ENCODE measurements at regions not wholly inside any gene's neighbourhood (a gene's known extent, or its start where the extent isn't known, plus 50 kb on each side); places are given as distances from the start of the nearest gene placed in this dataset.

DNA sequence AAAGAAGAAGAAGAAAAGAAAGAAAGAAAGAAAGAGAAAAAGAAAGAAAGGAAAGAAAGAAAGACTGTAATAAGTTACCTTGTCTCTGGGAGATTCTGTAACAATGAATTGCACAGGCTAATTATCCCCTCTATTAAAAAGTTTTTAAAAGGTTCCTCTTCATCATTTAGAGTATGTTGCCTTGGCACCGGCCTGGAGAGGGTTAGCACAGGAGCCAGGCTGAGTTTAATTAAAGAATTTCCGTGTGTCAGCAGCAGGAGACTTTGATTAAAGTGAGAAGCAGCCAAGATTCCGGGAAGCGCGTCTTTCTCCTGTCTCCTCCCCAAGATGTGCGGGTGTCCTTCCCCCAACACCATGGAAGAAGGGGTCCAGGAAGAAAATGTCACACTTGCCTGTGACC is 92.8 kb upstream of the ETV6 start (continued):
- TF ChIP-seq, protein P1, sequence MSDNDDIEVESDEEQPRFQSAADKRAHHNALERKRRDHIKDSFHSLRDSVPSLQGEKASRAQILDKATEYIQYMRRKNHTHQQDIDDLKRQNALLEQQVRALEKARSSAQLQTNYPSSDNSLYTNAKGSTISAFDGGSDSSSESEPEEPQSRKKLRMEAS (CRISPR knock-in tag; IDR thresholded peaks at IDR 0.05), result no peak
- TF ChIP-seq CREM (CRISPR knock-in tag; IDR thresholded peaks at IDR 0.05) (no peak), SOX15 (CRISPR knock-in tag; IDR thresholded peaks at IDR 0.05) (no peak), ZNF232 (CRISPR knock-in tag; IDR thresholded peaks at IDR 0.05) (no peak)
- TF ChIP-seq, protein P2, sequence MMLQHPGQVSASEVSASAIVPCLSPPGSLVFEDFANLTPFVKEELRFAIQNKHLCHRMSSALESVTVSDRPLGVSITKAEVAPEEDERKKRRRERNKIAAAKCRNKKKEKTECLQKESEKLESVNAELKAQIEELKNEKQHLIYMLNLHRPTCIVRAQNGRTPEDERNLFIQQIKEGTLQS (CRISPR knock-in tag; conservative IDR thresholded peaks at IDR 0.05), result no peak
- TF ChIP-seq, protein P3, sequence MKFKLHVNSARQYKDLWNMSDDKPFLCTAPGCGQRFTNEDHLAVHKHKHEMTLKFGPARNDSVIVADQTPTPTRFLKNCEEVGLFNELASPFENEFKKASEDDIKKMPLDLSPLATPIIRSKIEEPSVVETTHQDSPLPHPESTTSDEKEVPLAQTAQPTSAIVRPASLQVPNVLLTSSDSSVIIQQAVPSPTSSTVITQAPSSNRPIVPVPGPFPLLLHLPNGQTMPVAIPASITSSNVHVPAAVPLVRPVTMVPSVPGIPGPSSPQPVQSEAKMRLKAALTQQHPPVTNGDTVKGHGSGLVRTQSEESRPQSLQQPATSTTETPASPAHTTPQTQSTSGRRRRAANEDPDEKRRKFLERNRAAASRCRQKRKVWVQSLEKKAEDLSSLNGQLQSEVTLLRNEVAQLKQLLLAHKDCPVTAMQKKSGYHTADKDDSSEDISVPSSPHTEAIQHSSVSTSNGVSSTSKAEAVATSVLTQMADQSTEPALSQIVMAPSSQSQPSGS (CRISPR knock-in tag; IDR thresholded peaks at IDR 0.05; ENCODE audit: borderline replicate concordance, low read depth), result no peak

DNA sequence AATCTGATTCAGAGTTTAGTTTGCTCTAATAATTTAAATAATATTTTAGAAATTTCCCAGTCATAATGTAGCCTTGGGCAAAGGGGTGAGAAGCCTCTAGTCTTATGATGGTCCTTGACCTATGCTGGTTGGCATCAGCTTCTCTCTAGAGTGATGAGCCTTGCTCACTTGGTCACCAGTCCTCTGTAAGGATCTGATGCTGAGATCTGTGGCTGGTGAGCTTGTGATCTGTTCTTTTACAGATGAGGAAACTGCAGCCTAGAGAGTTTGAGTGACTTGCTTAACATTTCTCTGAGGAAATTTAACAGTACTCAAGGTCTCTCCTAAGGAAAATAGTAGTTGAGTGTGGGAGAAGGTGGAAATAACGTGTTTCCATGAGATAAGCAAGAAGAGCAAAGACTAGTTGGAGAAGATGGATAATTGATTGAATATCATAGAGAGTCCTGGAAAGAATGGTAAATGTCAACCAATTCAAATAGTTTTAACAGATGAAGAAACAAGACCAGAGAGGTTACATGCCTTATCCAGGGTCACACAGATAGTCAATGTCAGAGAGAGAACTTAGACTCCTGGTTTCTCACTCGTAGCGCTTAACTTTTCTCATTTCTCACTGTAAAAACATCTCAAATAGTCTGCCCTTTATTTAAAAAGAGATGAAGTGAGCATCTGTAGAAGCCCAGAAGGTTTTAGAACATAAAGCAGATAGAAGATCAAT is 89.7 kb upstream of the ETV6 start:
- Mint-ChIP-seq H3K27me3 (ENCODE audit: low read depth) (no peaks in the 10 kb centered on the region), H3K36me3 (no peaks in the 10 kb centered on the region), H3K9me3 (no peaks in the 10 kb centered on the region), H3K4me3 (no peak overlapping the region), H3K4me1 (no peaks in the 10 kb centered on the region), H3K27ac (no peak overlapping the region)
- TF ChIP-seq, protein P4, sequence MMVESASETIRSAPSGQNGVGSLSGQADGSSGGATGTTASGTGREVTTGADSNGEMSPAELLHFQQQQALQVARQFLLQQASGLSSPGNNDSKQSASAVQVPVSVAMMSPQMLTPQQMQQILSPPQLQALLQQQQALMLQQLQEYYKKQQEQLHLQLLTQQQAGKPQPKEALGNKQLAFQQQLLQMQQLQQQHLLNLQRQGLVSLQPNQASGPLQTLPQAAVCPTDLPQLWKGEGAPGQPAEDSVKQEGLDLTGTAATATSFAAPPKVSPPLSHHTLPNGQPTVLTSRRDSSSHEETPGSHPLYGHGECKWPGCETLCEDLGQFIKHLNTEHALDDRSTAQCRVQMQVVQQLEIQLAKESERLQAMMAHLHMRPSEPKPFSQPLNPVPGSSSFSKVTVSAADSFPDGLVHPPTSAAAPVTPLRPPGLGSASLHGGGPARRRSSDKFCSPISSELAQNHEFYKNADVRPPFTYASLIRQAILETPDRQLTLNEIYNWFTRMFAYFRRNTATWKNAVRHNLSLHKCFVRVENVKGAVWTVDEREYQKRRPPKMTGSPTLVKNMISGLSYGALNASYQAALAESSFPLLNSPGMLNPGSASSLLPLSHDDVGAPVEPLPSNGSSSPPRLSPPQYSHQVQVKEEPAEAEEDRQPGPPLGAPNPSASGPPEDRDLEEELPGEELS (CRISPR knock-in tag; IDR thresholded peaks at IDR 0.05), result no peak
- no peak for TF ChIP-seq HMGA2 (CRISPR knock-in tag; IDR thresholded peaks at IDR 0.05)
- TF ChIP-seq GTF2I (CRISPR knock-in tag; conservative IDR thresholded peaks at IDR 0.05), result no peak
- TF ChIP-seq, protein P5, sequence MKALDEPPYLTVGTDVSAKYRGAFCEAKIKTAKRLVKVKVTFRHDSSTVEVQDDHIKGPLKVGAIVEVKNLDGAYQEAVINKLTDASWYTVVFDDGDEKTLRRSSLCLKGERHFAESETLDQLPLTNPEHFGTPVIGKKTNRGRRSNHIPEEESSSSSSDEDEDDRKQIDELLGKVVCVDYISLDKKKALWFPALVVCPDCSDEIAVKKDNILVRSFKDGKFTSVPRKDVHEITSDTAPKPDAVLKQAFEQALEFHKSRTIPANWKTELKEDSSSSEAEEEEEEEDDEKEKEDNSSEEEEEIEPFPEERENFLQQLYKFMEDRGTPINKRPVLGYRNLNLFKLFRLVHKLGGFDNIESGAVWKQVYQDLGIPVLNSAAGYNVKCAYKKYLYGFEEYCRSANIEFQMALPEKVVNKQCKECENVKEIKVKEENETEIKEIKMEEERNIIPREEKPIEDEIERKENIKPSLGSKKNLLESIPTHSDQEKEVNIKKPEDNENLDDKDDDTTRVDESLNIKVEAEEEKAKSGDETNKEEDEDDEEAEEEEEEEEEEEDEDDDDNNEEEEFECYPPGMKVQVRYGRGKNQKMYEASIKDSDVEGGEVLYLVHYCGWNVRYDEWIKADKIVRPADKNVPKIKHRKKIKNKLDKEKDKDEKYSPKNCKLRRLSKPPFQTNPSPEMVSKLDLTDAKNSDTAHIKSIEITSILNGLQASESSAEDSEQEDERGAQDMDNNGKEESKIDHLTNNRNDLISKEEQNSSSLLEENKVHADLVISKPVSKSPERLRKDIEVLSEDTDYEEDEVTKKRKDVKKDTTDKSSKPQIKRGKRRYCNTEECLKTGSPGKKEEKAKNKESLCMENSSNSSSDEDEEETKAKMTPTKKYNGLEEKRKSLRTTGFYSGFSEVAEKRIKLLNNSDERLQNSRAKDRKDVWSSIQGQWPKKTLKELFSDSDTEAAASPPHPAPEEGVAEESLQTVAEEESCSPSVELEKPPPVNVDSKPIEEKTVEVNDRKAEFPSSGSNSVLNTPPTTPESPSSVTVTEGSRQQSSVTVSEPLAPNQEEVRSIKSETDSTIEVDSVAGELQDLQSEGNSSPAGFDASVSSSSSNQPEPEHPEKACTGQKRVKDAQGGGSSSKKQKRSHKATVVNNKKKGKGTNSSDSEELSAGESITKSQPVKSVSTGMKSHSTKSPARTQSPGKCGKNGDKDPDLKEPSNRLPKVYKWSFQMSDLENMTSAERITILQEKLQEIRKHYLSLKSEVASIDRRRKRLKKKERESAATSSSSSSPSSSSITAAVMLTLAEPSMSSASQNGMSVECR (CRISPR knock-in tag; IDR thresholded peaks at IDR 0.05; ENCODE audit: borderline replicate concordance), result no peak
- TF ChIP-seq, protein P3 (CRISPR knock-in tag; IDR thresholded peaks at IDR 0.05; ENCODE audit: borderline replicate concordance, low read depth), result no peak
- no peak for TF ChIP-seq ETV6 (CRISPR knock-in tag; IDR thresholded peaks at IDR 0.05)
- TF ChIP-seq, protein P6, sequence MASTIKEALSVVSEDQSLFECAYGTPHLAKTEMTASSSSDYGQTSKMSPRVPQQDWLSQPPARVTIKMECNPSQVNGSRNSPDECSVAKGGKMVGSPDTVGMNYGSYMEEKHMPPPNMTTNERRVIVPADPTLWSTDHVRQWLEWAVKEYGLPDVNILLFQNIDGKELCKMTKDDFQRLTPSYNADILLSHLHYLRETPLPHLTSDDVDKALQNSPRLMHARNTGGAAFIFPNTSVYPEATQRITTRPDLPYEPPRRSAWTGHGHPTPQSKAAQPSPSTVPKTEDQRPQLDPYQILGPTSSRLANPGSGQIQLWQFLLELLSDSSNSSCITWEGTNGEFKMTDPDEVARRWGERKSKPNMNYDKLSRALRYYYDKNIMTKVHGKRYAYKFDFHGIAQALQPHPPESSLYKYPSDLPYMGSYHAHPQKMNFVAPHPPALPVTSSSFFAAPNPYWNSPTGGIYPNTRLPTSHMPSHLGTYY (CRISPR knock-in tag; IDR thresholded peaks at IDR 0.05), result no peak
- TF ChIP-seq, protein P7, sequence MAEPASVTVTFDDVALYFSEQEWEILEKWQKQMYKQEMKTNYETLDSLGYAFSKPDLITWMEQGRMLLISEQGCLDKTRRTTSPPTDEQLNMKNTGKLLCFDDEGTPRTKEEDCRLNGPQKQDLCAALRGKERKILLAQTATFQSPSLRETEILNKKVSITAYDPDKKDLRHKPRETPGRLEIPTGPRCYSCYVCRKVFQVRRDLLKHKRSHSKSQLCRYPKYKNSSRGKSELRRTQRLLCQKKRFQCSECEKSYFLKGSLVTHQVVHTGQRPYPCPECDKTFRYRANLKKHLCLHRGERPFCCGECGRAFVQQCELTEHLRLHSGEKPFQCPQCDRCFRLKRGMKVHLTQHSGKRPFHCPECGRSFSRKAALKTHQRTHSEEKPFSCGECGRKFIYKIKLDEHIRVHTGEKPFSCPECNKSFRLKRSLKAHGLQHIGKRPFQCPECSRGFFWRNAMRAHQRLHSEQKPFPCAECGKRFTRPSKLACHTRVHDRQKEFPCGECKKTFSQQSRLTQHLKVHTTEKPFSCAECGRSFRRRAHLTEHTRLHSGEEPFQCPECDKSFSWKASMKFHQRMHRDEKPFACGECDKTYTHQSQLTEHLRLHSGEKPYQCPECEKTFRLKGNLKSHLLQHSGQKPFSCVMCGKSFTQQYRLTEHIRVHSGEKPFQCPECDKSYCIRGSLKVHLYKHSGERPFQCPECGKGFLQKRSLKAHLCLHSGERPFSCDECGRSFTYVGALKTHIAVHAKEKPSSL (CRISPR knock-in tag; conservative IDR thresholded peaks at IDR 0.05), result no peak
- no peak for TF ChIP-seq ZNF671 (CRISPR knock-in tag; IDR thresholded peaks at IDR 0.05)
- DNase-seq (ENCODE audit: low spot score) (no peak), ATAC-seq (no peak)
- ChIA-PET CTCF (no interaction called here), POLR2A (no interaction called here)

All from WTC11 (cell line).